ENCODE measurements at regions not wholly inside any gene's neighbourhood (a gene's known extent, or its start where the extent isn't known, plus 50 kb on each side); places are given as distances from the start of the nearest gene placed in this dataset.

- CTCF ChIA-PET, result interaction anchor here (1.0 kb wide), 1 partner anchor 8 kb away, joined by 3 read pairs; no protein-coding TSS in a partner anchor
- DNase-seq (no peak), ATAC-seq (no peak)
- Mint-ChIP-seq H3K36me3 (no peaks in the 10 kb centered on the region), H3K27me3 (no peaks in the 10 kb centered on the region), H3K27ac (no peak overlapping the region), H3K9me3 (ENCODE audit: low read depth) (no peaks in the 10 kb centered on the region), H3K4me3 (no peak overlapping the region), H3K4me1 (no peaks in the 10 kb centered on the region)
Observed at GRCh38 chr9:18330401-18331309, 143.3 kb upstream of the ADAMTSL1 start.

GRCh38 chr9:18331310-18331684 is 142.7 kb upstream of the ADAMTSL1 start:
- no peaks in the 10 kb centered on the region for H3K36me3 Mint-ChIP-seq
- H3K27ac Mint-ChIP-seq, result no peak overlapping the region
- DNase-seq, result no peak
- H3K27me3 Mint-ChIP-seq, result no peaks in the 10 kb centered on the region
- no peaks in the 10 kb centered on the region for H3K4me1 Mint-ChIP-seq
- H3K9me3 Mint-ChIP-seq (ENCODE audit: low read depth), result no peaks in the 10 kb centered on the region
- H3K4me3 Mint-ChIP-seq, result no peak overlapping the region
- ATAC-seq, result no peak
- CTCF ChIA-PET, result interaction anchor here (1.0 kb wide), 1 partner anchor 9 kb away, joined by 3 read pairs; no protein-coding TSS in a partner anchor

GRCh38 chr9:18331808-18332209 is 142.1 kb upstream of the ADAMTSL1 start:
- no peak for ATAC-seq
- Mint-ChIP-seq H3K27ac (no peak overlapping the region), H3K4me3 (no peak overlapping the region), H3K27me3 (no peaks in the 10 kb centered on the region), H3K9me3 (ENCODE audit: low read depth) (no peaks in the 10 kb centered on the region), H3K36me3 (no peaks in the 10 kb centered on the region), H3K4me1 (no peaks in the 10 kb centered on the region)
- CTCF ChIA-PET, result interaction anchor here (1.0 kb wide), 1 partner anchor 9 kb away, joined by 3 read pairs; no protein-coding TSS in a partner anchor
- DNase-seq, result no peak

- H3K36me3 Mint-ChIP-seq, result no peaks in the 10 kb centered on the region
- no peak overlapping the region for H3K27ac Mint-ChIP-seq
- ATAC-seq (no peak), DNase-seq (no peak)
- CTCF ChIA-PET, result no interaction called here
- H3K4me1 Mint-ChIP-seq, result no peaks in the 10 kb centered on the region
- no peaks in the 10 kb centered on the region for H3K27me3 Mint-ChIP-seq
- H3K9me3 Mint-ChIP-seq (ENCODE audit: low read depth), result no peaks in the 10 kb centered on the region
- H3K4me3 Mint-ChIP-seq, result no peak overlapping the region
Observed at GRCh38 chr9:18333157-18333556, 140.8 kb upstream of the ADAMTSL1 start.

GRCh38 chr9:18335825-18336224 is 138.1 kb upstream of the ADAMTSL1 start:
- Mint-ChIP-seq H3K27ac (no peak overlapping the region), H3K27me3 (no peaks in the 10 kb centered on the region), H3K4me1 (no peaks in the 10 kb centered on the region), H3K9me3 (ENCODE audit: low read depth) (no peaks in the 10 kb centered on the region), H3K36me3 (no peaks in the 10 kb centered on the region), H3K4me3 (no peak overlapping the region)
- CTCF ChIA-PET, result no interaction called here
- DNase-seq (no peak), ATAC-seq (no peak)

GRCh38 chr9:18338042-18338441 is 135.9 kb upstream of the ADAMTSL1 start:
- Mint-ChIP-seq H3K36me3 (no peaks in the 10 kb centered on the region), H3K9me3 (ENCODE audit: low read depth) (no peaks in the 10 kb centered on the region), H3K27me3 (no peaks in the 10 kb centered on the region), H3K4me3 (no peak overlapping the region), H3K4me1 (no peaks in the 10 kb centered on the region), H3K27ac (no peak overlapping the region)
- DNase-seq, result no peak
- ATAC-seq, result no peak
- CTCF ChIA-PET, result no interaction called here

GRCh38 chr9:18343784-18344183 is 130.2 kb upstream of the ADAMTSL1 start:
- Mint-ChIP-seq H3K27ac (no peak overlapping the region), H3K9me3 (ENCODE audit: low read depth) (no peaks in the 10 kb centered on the region), H3K36me3 (no peaks in the 10 kb centered on the region), H3K4me3 (no peak overlapping the region), H3K27me3 (no peaks in the 10 kb centered on the region), H3K4me1 (no peaks in the 10 kb centered on the region)
- ATAC-seq (no peak), DNase-seq (no peak)
- CTCF ChIA-PET, result no interaction called here

- Mint-ChIP-seq H3K9me3 (ENCODE audit: low read depth) (no peaks in the 10 kb centered on the region), H3K27ac (no peak overlapping the region), H3K4me1 (no peaks in the 10 kb centered on the region), H3K27me3 (no peaks in the 10 kb centered on the region), H3K4me3 (no peak overlapping the region), H3K36me3 (no peaks in the 10 kb centered on the region)
- ATAC-seq (no peak), DNase-seq (no peak)
- CTCF ChIA-PET, result interaction anchor here (0.8 kb wide), 1 partner anchor 96 kb away, joined by 3 read pairs; no protein-coding TSS in a partner anchor
Observed at GRCh38 chr9:18346745-18347144, 127.2 kb upstream of the ADAMTSL1 start.

- Mint-ChIP-seq H3K4me1 (no peaks in the 10 kb centered on the region), H3K9me3 (ENCODE audit: low read depth) (no peaks in the 10 kb centered on the region), H3K4me3 (no peak overlapping the region), H3K36me3 (no peaks in the 10 kb centered on the region), H3K27ac (no peak overlapping the region), H3K27me3 (no peaks in the 10 kb centered on the region)
- CTCF ChIA-PET, result no interaction called here
- ATAC-seq, result no peak
- no peak for DNase-seq
Observed at GRCh38 chr9:18347386-18348082, 126.4 kb upstream of the ADAMTSL1 start.

GRCh38 chr9:18348083-18348475 is 125.9 kb upstream of the ADAMTSL1 start:
- Mint-ChIP-seq H3K4me1 (no peaks in the 10 kb centered on the region), H3K27ac (no peak overlapping the region), H3K9me3 (ENCODE audit: low read depth) (no peaks in the 10 kb centered on the region), H3K27me3 (no peaks in the 10 kb centered on the region), H3K4me3 (no peak overlapping the region), H3K36me3 (no peaks in the 10 kb centered on the region)
- no peak for DNase-seq
- no peak for ATAC-seq
- CTCF ChIA-PET, result no interaction called here

GRCh38 chr9:18349530-18349929 is 124.4 kb upstream of the ADAMTSL1 start:
- Mint-ChIP-seq H3K27ac (no peak overlapping the region), H3K4me3 (no peak overlapping the region), H3K9me3 (ENCODE audit: low read depth) (no peaks in the 10 kb centered on the region), H3K36me3 (no peaks in the 10 kb centered on the region), H3K27me3 (no peaks in the 10 kb centered on the region), H3K4me1 (no peaks in the 10 kb centered on the region)
- ATAC-seq, result no peak
- CTCF ChIA-PET, result interaction anchor here (0.6 kb wide), 1 partner anchor 31 kb away, joined by 3 read pairs; no protein-coding TSS in a partner anchor
- no peak for DNase-seq

- H3K4me3 Mint-ChIP-seq, result no peak overlapping the region
- no peaks in the 10 kb centered on the region for H3K36me3 Mint-ChIP-seq
- no peak for ATAC-seq
- no peaks in the 10 kb centered on the region for H3K4me1 Mint-ChIP-seq
- no peak for DNase-seq
- CTCF ChIA-PET, result interaction anchor here (0.6 kb wide), 1 partner anchor 31 kb away, joined by 3 read pairs; no protein-coding TSS in a partner anchor
- H3K9me3 Mint-ChIP-seq (ENCODE audit: low read depth), result no peaks in the 10 kb centered on the region
- H3K27ac Mint-ChIP-seq, result no peak overlapping the region
- H3K27me3 Mint-ChIP-seq, result no peaks in the 10 kb centered on the region
Observed at GRCh38 chr9:18350036-18350435, 123.9 kb upstream of the ADAMTSL1 start.

- no peaks in the 10 kb centered on the region for H3K36me3 Mint-ChIP-seq
- no peaks in the 10 kb centered on the region for H3K9me3 Mint-ChIP-seq (ENCODE audit: low read depth)
- ATAC-seq (no peak), DNase-seq (no peak)
- CTCF ChIA-PET, result no interaction called here
- H3K4me3 Mint-ChIP-seq, result no peak overlapping the region
- no peak overlapping the region for H3K27ac Mint-ChIP-seq
- H3K4me1 Mint-ChIP-seq, result no peaks in the 10 kb centered on the region
- H3K27me3 Mint-ChIP-seq, result no peaks in the 10 kb centered on the region
Observed at GRCh38 chr9:18350995-18351595, 122.9 kb upstream of the ADAMTSL1 start.
